ENCODE measurements at regions not wholly inside any gene's neighbourhood (a gene's known extent, or its start where the extent isn't known, plus 50 kb on each side); places are given as distances from the start of the nearest gene placed in this dataset.

- Histone ChIP-seq H4K20me1 (ENCODE audit: low read depth, low read length) (no peaks in the 10 kb centered on the region), H3K79me2 (ENCODE audit: insufficient read depth, low read length) (no peaks in the 10 kb centered on the region), H3K36me3 (ENCODE audit: low read length) (no peaks in the 10 kb centered on the region), H3K4me3 (ENCODE audit: insufficient read depth, low read length, poor library complexity, severe bottlenecking) (no peak overlapping the region), H3K9me3 (ENCODE audit: insufficient read depth, low read length) (no peaks in the 10 kb centered on the region), H3K4me2 (ENCODE audit: low read depth, low read length, poor library complexity, severe bottlenecking) (no peak overlapping the region), H3K9me2 (replicated peaks; ENCODE audit: insufficient read depth, low read length) (no peaks in the 10 kb centered on the region), H3K27me3 (ENCODE audit: low read length) (no peaks in the 10 kb centered on the region), H3K9ac (ENCODE audit: low read length) (no peak overlapping the region), H3K27ac (ENCODE audit: low read depth, low read length) (no peak overlapping the region), H3F3A (ENCODE audit: insufficient read depth) (no peaks in the 10 kb centered on the region), H2AFZ (ENCODE audit: low read depth, low read length, severe bottlenecking) (no peak overlapping the region)
- TF ChIP-seq, protein P1, sequence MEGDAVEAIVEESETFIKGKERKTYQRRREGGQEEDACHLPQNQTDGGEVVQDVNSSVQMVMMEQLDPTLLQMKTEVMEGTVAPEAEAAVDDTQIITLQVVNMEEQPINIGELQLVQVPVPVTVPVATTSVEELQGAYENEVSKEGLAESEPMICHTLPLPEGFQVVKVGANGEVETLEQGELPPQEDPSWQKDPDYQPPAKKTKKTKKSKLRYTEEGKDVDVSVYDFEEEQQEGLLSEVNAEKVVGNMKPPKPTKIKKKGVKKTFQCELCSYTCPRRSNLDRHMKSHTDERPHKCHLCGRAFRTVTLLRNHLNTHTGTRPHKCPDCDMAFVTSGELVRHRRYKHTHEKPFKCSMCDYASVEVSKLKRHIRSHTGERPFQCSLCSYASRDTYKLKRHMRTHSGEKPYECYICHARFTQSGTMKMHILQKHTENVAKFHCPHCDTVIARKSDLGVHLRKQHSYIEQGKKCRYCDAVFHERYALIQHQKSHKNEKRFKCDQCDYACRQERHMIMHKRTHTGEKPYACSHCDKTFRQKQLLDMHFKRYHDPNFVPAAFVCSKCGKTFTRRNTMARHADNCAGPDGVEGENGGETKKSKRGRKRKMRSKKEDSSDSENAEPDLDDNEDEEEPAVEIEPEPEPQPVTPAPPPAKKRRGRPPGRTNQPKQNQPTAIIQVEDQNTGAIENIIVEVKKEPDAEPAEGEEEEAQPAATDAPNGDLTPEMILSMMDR (IDR thresholded peaks at IDR 0.05; ENCODE audit: insufficient read depth, low read length, poor library complexity, severe bottlenecking) = no peak
- no peak for TF ChIP-seq EZH2phosphoT487 (conservative IDR thresholded peaks at IDR 0.05; ENCODE audit: low read length)
These were observed 444.4 kb upstream of the DAB1 start for GRCh38 chr1:57868239-57868638.

- TF ChIP-seq, protein P1 (IDR thresholded peaks at IDR 0.05; ENCODE audit: insufficient read depth, low read length, poor library complexity, severe bottlenecking) = no peak
- TF ChIP-seq EZH2phosphoT487 (conservative IDR thresholded peaks at IDR 0.05; ENCODE audit: low read length) = no peak
- H3K9ac ChIP-seq (ENCODE audit: low read length) = no peak overlapping the region
- H3F3A ChIP-seq (ENCODE audit: insufficient read depth) = no peaks in the 10 kb centered on the region
- no peaks in the 10 kb centered on the region for H3K27me3 ChIP-seq (ENCODE audit: low read length)
- H3K79me2 ChIP-seq (ENCODE audit: insufficient read depth, low read length) = no peaks in the 10 kb centered on the region
- no peaks in the 10 kb centered on the region for H3K9me3 ChIP-seq (ENCODE audit: insufficient read depth, low read length)
- H3K4me3 ChIP-seq (ENCODE audit: insufficient read depth, low read length, poor library complexity, severe bottlenecking) = no peak overlapping the region
- no peak overlapping the region for H3K4me2 ChIP-seq (ENCODE audit: low read depth, low read length, poor library complexity, severe bottlenecking)
- H3K27ac ChIP-seq (ENCODE audit: low read depth, low read length) = no peak overlapping the region
- no peaks in the 10 kb centered on the region for H3K36me3 ChIP-seq (ENCODE audit: low read length)
- H3K9me2 ChIP-seq (replicated peaks; ENCODE audit: insufficient read depth, low read length) = no peaks in the 10 kb centered on the region
- H4K20me1 ChIP-seq (ENCODE audit: low read depth, low read length) = no peaks in the 10 kb centered on the region
- H2AFZ ChIP-seq (ENCODE audit: low read depth, low read length, severe bottlenecking) = no peak overlapping the region
These were observed 443.1 kb upstream of the DAB1 start for GRCh38 chr1:57866998-57867397.

- Histone ChIP-seq H3K9me3 (ENCODE audit: insufficient read depth, low read length) (no peaks in the 10 kb centered on the region), H3F3A (ENCODE audit: insufficient read depth) (no peaks in the 10 kb centered on the region), H3K36me3 (ENCODE audit: low read length) (no peaks in the 10 kb centered on the region), H2AFZ (ENCODE audit: low read depth, low read length, severe bottlenecking) (no peak overlapping the region), H4K20me1 (ENCODE audit: low read depth, low read length) (no peaks in the 10 kb centered on the region), H3K9ac (ENCODE audit: low read length) (no peak overlapping the region), H3K4me3 (ENCODE audit: insufficient read depth, low read length, poor library complexity, severe bottlenecking) (no peak overlapping the region), H3K79me2 (ENCODE audit: insufficient read depth, low read length) (no peaks in the 10 kb centered on the region), H3K4me2 (ENCODE audit: low read depth, low read length, poor library complexity, severe bottlenecking) (no peak overlapping the region), H3K27me3 (ENCODE audit: low read length) (no peaks in the 10 kb centered on the region), H3K27ac (ENCODE audit: low read depth, low read length) (no peak overlapping the region), H3K9me2 (replicated peaks; ENCODE audit: insufficient read depth, low read length) (no peaks in the 10 kb centered on the region)
- TF ChIP-seq, protein P1 (IDR thresholded peaks at IDR 0.05; ENCODE audit: insufficient read depth, low read length, poor library complexity, severe bottlenecking) = no peak
- no peak for TF ChIP-seq EZH2phosphoT487 (conservative IDR thresholded peaks at IDR 0.05; ENCODE audit: low read length)
These were observed 437.2 kb upstream of the DAB1 start for GRCh38 chr1:57860931-57861565.
